ENCODE measurements at regions not wholly inside any gene's neighbourhood (a gene's known extent, or its start where the extent isn't known, plus 50 kb on each side); places are given as distances from the start of the nearest gene placed in this dataset.
A peak's percentile ranks its signal among the peaks of the same experiment; 100 is the strongest.

GRCh38 chr6:22828179-22829062, 259.1 kb downstream of the HDGFL1 start (continued):
- TF ChIP-seq REST (IDR thresholded peaks at IDR 0.05): no peak
- TF ChIP-seq TP53 (CRISPR knock-in tag; IDR thresholded peaks at IDR 0.05): no peak
- no peak for TF ChIP-seq HOXB5 (CRISPR knock-in tag; IDR thresholded peaks at IDR 0.05)
- TF ChIP-seq RNF2 (IDR thresholded peaks at IDR 0.05; ENCODE audit: borderline replicate concordance, low read depth): no peak
- TF ChIP-seq BCL3 (IDR thresholded peaks at IDR 0.05): no peak
- TF ChIP-seq MAFK (IDR thresholded peaks at IDR 0.05; ENCODE audit: partially characterized antibody): no peak
- TF ChIP-seq SREBF2 (IDR thresholded peaks at IDR 0.05): no peak
- TF ChIP-seq POLR2AphosphoS2 (conservative IDR thresholded peaks at IDR 0.05; ENCODE audit: low read length): no peak
- no peak for TF ChIP-seq CHD4 (IDR thresholded peaks at IDR 0.05; ENCODE audit: borderline replicate concordance)
- peak; percentile 82 for TF ChIP-seq JUNB (IDR thresholded peaks at IDR 0.05)
- TF ChIP-seq EHMT2 (IDR thresholded peaks at IDR 0.05; ENCODE audit: low read depth): no peak
- no peak for TF ChIP-seq ZFP36 (IDR thresholded peaks at IDR 0.05; ENCODE audit: borderline replicate concordance, partially characterized antibody)
- no peak for TF ChIP-seq FOXS1 (CRISPR knock-in tag; IDR thresholded peaks at IDR 0.05)
- TF ChIP-seq MAZ (IDR thresholded peaks at IDR 0.05; ENCODE audit: borderline replicate concordance, low read depth, low read length): no peak
- TF ChIP-seq NFE2L2 (conservative IDR thresholded peaks at IDR 0.05; ENCODE audit: low read length): no peak
- TF ChIP-seq MAX (IDR thresholded peaks at IDR 0.05): peak; percentile 66
- TF ChIP-seq EHF (CRISPR knock-in tag; IDR thresholded peaks at IDR 0.05): no peak
- TF ChIP-seq FOSB (CRISPR knock-in tag; IDR thresholded peaks at IDR 0.05): no peak
- peak; percentile 58; the same call in 1 of the 2 replicates for TF ChIP-seq FOSL2 (IDR thresholded peaks at IDR 0.05)
- peak; percentile 90 for TF ChIP-seq FOSL2 (CRISPR knock-in tag; IDR thresholded peaks at IDR 0.05)
- no peak for TF ChIP-seq HEYL (CRISPR knock-in tag; IDR thresholded peaks at IDR 0.05)
- TF ChIP-seq HMGXB4 (CRISPR knock-in tag; IDR thresholded peaks at IDR 0.05; ENCODE audit: borderline replicate concordance): no peak
- TF ChIP-seq SMC3 (IDR thresholded peaks at IDR 0.05): peak; percentile 73
- peak; percentile 67 to 80 for TF ChIP-seq RAD21 (conservative IDR thresholded peaks at IDR 0.05 in 1 of 2, IDR thresholded peaks at IDR 0.05 in 1 of 2)
- no peak for TF ChIP-seq KDM1A (IDR thresholded peaks at IDR 0.05; ENCODE audit: low read depth)
- TF ChIP-seq HES2 (IDR thresholded peaks at IDR 0.05): no peak
- TF ChIP-seq ELK1 (IDR thresholded peaks at IDR 0.05; ENCODE audit: low read depth, low read length): no peak
- TF ChIP-seq USF2 (IDR thresholded peaks at IDR 0.05): peak; percentile 73
- no peak for TF ChIP-seq ZSCAN20 (CRISPR knock-in tag; IDR thresholded peaks at IDR 0.05)

Data from A549 (cell line).